K562 (cell line): ENCODE measurements at regions not wholly inside any gene's neighbourhood (a gene's known extent, or its start where the extent isn't known, plus 50 kb on each side); places are given as distances from the start of the nearest gene placed in this dataset.

ENCODE experiments used
- BRCA1 ChIP-seq, 2 experiments: fragments of 450-650 bp in 1 of 2; sonication (generic) in 1 of 2; formaldehyde crosslinking in 1 of 2; IDR thresholded peaks; 2 replicates each; pipeline versions ENCODE4 v1.5.0 to v1.6.1; 2017 to 2020; ENCODE audit warnings: mild to moderate bottlenecking in 1 of 2, missing genetic modification reagents in 1 of 2
- EP300 ChIP-seq: IDR thresholded peaks from 2 replicates; pipeline ENCODE4 v1.6.1; 2012; ENCODE audit warnings: low read length, improper control_type of control experiment
- MAX ChIP-seq: sonication (generic); formaldehyde crosslinking; IDR thresholded peaks from 2 replicates; pipeline ENCODE4 v1.9.0; 2022; ENCODE audit warnings: mild to moderate bottlenecking, missing genetic modification reagents
- POLR2G ChIP-seq: fragments of 200-400 bp; formaldehyde crosslinking; IDR thresholded peaks from 2 replicates; pipeline ENCODE4 v1.6.1; 2017; ENCODE audit warnings: low read depth, mild to moderate bottlenecking, antibody characterized with exemption, low read length, moderate library complexity
- RNF2 ChIP-seq: sonication (generic); IDR thresholded peaks from 2 replicates; pipeline ENCODE4 v1.6.1; 2016
- TAF1 ChIP-seq: IDR thresholded peaks from 2 replicates; pipeline ENCODE4 v1.6.1; 2011; ENCODE audit warnings: mild to moderate bottlenecking, low read length, moderate library complexity; ENCODE audit not compliant: insufficient read depth, control insufficient read depth, severe bottlenecking; ENCODE audit errors: extremely low read depth
- TAL1 ChIP-seq: fragments of 450-650 bp; IDR thresholded peaks from 2 replicates; pipeline ENCODE4 v1.6.1; 2016; ENCODE audit warnings: mild to moderate bottlenecking
- WHSC1 ChIP-seq: IDR thresholded peaks from one replicate; pipeline ENCODE4 v1.6.1; 2012; ENCODE audit warnings: low read length, control low read depth, inconsistent platforms
- ZBED1 ChIP-seq: IDR thresholded peaks from 2 replicates; pipeline ENCODE4 v1.6.1; 2014
- ZBTB9 ChIP-seq: fragments of 450-650 bp; formaldehyde crosslinking; IDR thresholded peaks from 2 replicates; pipeline ENCODE4 v1.4.0; 2020; ENCODE audit warnings: mild to moderate bottlenecking, moderate library complexity
- ZNF639 ChIP-seq, 2 experiments: fragments of 200-800 bp in 1 of 2; sonication (Bioruptor generic) in 1 of 2; sonication (generic) in 1 of 2; formaldehyde crosslinking in 1 of 2; IDR thresholded peaks in 1 of 2; conservative IDR thresholded peaks in 1 of 2; 2 replicates each; pipeline versions ENCODE4 v1.5.0 to v1.6.1; 2016 to 2020; ENCODE audit warnings: missing compliant biosample characterization in 1 of 2, missing genetic modification characterization in 1 of 2, missing genetic modification reagents in 1 of 2

- no peak for TF ChIP-seq TAL1
- no peak for TF ChIP-seq WHSC1
- no peak for TF ChIP-seq ZBTB9 (CRISPR knock-in tag)
- TF ChIP-seq TAF1 = no peak
- TF ChIP-seq ZBED1 = no peak
- TF ChIP-seq EP300 = no peak
- no peak for TF ChIP-seq ZNF639 (CRISPR knock-in tag; conservative IDR thresholded peaks at IDR 0.05 in 1 of 2, IDR thresholded peaks at IDR 0.05 in 1 of 2)
- no peak for TF ChIP-seq MAX (CRISPR knock-in tag)
- TF ChIP-seq RNF2 = no peak
- no peak for TF ChIP-seq POLR2G
- TF ChIP-seq BRCA1 (IDR thresholded peaks at IDR 0.05) = no peak
- TF ChIP-seq BRCA1 (CRISPR knock-in tag; IDR thresholded peaks at IDR 0.05) = no peak
Observed at GRCh38 chr6:165723326-165723725, 60.3 kb upstream of the PDE10A start.
